GM13977 (cell line): ENCODE measurements at regions not wholly inside any gene's neighbourhood (a gene's known extent, or its start where the extent isn't known, plus 50 kb on each side); places are given as distances from the start of the nearest gene placed in this dataset.

Experiments
- DNase-seq: peaks from one replicate; pipeline ENCODE4 v3.0.0; 2012; ENCODE audit warnings: low spot score
- in situ Hi-C: fragments of 300-500 bp; cut with MboI; formaldehyde crosslinking; loops from one replicate; pipeline ENCODE4 v1.12.0; 2022; ENCODE audit warnings: low sequenced_read_pairs, low pct_unique_long_range_greater_than_20kb, mixed read lengths, inconsistent platforms; ENCODE audit not compliant: unreplicated experiment
- TF ChIP-seq, protein P1 (sequence below): IDR thresholded peaks from 2 replicates; pipeline ENCODE4 v1.5.1; 2012; ENCODE audit warnings: mild to moderate bottlenecking, control low read depth; ENCODE audit not compliant: insufficient read depth; ENCODE audit errors: extremely low read depth, missing control alignments

- no peak for DNase-seq
- in situ Hi-C loops = no loop called here
- TF ChIP-seq, protein P1, sequence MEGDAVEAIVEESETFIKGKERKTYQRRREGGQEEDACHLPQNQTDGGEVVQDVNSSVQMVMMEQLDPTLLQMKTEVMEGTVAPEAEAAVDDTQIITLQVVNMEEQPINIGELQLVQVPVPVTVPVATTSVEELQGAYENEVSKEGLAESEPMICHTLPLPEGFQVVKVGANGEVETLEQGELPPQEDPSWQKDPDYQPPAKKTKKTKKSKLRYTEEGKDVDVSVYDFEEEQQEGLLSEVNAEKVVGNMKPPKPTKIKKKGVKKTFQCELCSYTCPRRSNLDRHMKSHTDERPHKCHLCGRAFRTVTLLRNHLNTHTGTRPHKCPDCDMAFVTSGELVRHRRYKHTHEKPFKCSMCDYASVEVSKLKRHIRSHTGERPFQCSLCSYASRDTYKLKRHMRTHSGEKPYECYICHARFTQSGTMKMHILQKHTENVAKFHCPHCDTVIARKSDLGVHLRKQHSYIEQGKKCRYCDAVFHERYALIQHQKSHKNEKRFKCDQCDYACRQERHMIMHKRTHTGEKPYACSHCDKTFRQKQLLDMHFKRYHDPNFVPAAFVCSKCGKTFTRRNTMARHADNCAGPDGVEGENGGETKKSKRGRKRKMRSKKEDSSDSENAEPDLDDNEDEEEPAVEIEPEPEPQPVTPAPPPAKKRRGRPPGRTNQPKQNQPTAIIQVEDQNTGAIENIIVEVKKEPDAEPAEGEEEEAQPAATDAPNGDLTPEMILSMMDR = no peak
Observed at GRCh38 chr12:40632933-40633332, 59.3 kb upstream of the CNTN1 start.

- TF ChIP-seq, protein P1 = no peak
- in situ Hi-C loops = no loop called here
Observed at GRCh38 chr12:40634517-40635131, 57.6 kb upstream of the CNTN1 start.

DNA sequence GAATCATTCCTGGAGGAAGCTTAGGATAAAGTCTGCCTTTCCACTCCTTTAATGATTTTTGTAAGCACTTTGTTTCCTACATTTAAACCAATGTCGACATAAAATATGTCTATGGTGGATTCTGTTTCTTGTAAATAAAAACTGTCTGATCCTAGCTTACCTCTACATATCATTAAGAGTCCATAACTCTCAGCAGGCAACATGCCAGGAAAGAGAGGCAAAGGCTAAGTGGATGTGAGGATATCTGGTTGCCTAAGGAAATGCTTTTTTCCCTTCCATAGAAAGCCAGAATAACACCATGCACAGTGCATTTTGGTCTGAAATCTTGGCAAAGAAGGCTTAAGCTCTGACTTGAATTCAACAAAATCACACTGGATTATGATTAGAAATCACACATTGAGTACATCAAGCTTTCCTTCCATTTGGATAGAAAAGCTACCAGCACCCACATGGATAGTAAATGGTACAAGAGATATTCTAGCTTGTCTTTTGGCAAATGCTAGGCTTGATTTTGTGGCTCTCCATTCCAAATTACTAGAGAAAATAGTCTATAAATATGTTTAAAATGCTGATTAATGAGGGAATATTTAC, 57.0 kb upstream of the CNTN1 start:
- in situ Hi-C loops = no loop called here
- DNase-seq = no peak
- TF ChIP-seq, protein P1 = no peak

More at GRCh38 chr12:40634517-40635131, 57.6 kb upstream of the CNTN1 start:
- no peak for DNase-seq
